Endothelial cell of umbilical vein (primary cell): ENCODE measurements at regions not wholly inside any gene's neighbourhood (a gene's known extent, or its start where the extent isn't known, plus 50 kb on each side); places are given as distances from the start of the nearest gene placed in this dataset.
A peak's percentile ranks its signal among the peaks of the same experiment; 100 is the strongest.

ENCODE experiments used
- BruUV-seq: library from RNA; stranded (reverse); fragments of 400-500 nt; replicated peaks from 2 replicates; lab custom pipeline; 2021; lab: Mats Ljungman, UMichigan
- CTCF ChIA-PET: fragments of 300-600, 350-600 bp; sonication (Branson Sonifier 250); formaldehyde crosslinking; loops from one replicate; lab custom pipeline; 2021; ENCODE audit warnings: antibody characterized with exemption, inconsistent platforms; lab: Charles Lee
- POLR2A ChIA-PET: fragments of 300-600, 350-600 bp; sonication (Branson Sonifier 250); formaldehyde crosslinking; loops from one replicate; lab custom pipeline; 2021; ENCODE audit warnings: antibody characterized with exemption, inconsistent platforms; lab: Charles Lee
- DNase-seq: peaks from one replicate; pipeline ENCODE4 v3.0.0-alpha.2; 2011; ENCODE audit warnings: low read depth, low spot score
- FAIRE-seq: peaks from 2 replicates; lab custom pipeline; 2011; peaks lifted over from hg19 to GRCh38; lab: Jason Lieb, UNC
- H2AFZ ChIP-seq: 2 replicates; pipeline ENCODE4 v1.6.0; 2012; ENCODE audit warnings: low read depth, low read length, control low read depth, inconsistent platforms
- H3K27ac ChIP-seq: 2 replicates; pipeline ENCODE4 v1.5.1; 2011; ENCODE audit warnings: low read depth, mild to moderate bottlenecking, control low read depth, low read length, moderate library complexity; ENCODE audit not compliant: insufficient read depth
- H3K27me3 ChIP-seq, 2 experiments: 2 replicates each; pipeline versions ENCODE4 v1.6.0 to v1.6.1; 2011; ENCODE audit warnings: low read length in 2 of 2, mixed read lengths in 1 of 2; ENCODE audit not compliant: control insufficient read depth in 2 of 2, insufficient read depth in 2 of 2
- H3K36me3 ChIP-seq, 2 experiments: 2 replicates in 1 of 2; 3 replicates in 1 of 2; pipeline ENCODE4 v1.5.1; 2011; ENCODE audit warnings: low read length in 2 of 2, mild to moderate bottlenecking in 1 of 2, moderate library complexity in 1 of 2; ENCODE audit not compliant: control insufficient read depth in 2 of 2, insufficient read depth in 2 of 2; ENCODE audit errors: extremely low read depth in 1 of 2
- H3K4me1 ChIP-seq: 3 replicates; pipeline ENCODE4 v1.5.1; 2011; ENCODE audit warnings: mild to moderate bottlenecking, low read length; ENCODE audit not compliant: control insufficient read depth, insufficient read depth; ENCODE audit errors: extremely low read depth
- H3K4me2 ChIP-seq: 2 replicates; pipeline ENCODE4 v1.6.1; 2011; ENCODE audit warnings: low read length, control low read depth, mixed read lengths; ENCODE audit not compliant: insufficient read depth
- H3K4me3 ChIP-seq, 3 experiments: fragments of 200-600 bp in 1 of 3; sonication (generic), shearing (Covaris generic) in 1 of 3; replicated peaks in 1 of 3; 2 replicates each; pipeline ENCODE4 v1.5.1; 2011 to 2016; ENCODE audit warnings: control low read depth in 3 of 3, low read length in 3 of 3, mild to moderate bottlenecking in 2 of 3, inconsistent platforms in 1 of 3, low read depth in 1 of 3, moderate library complexity in 1 of 3; ENCODE audit not compliant: insufficient read depth in 1 of 3
- H3K79me2 ChIP-seq: 2 replicates; pipeline ENCODE4 v1.6.0; 2012; ENCODE audit warnings: low read length, inconsistent platforms; ENCODE audit not compliant: control insufficient read depth, insufficient read depth
- H3K9ac ChIP-seq: replicated peaks from 2 replicates; pipeline ENCODE3; 2011; ENCODE audit warnings: low read length, control low read depth; ENCODE audit not compliant: insufficient read depth; ENCODE audit errors: extremely low read depth
- H3K9me1 ChIP-seq: replicated peaks from 3 replicates; pipeline ENCODE4 v1.6.0; 2011; ENCODE audit warnings: mild to moderate bottlenecking, low read length; ENCODE audit not compliant: control insufficient read depth, insufficient read depth; ENCODE audit errors: extremely low read depth
- H3K9me3 ChIP-seq: replicated peaks from 2 replicates; pipeline ENCODE4 v1.5.1; 2012; ENCODE audit warnings: low read length, inconsistent platforms; ENCODE audit not compliant: control insufficient read depth, insufficient read depth
- H4K20me1 ChIP-seq: replicated peaks from 2 replicates; pipeline ENCODE3; 2011; ENCODE audit warnings: mild to moderate bottlenecking, low read length; ENCODE audit not compliant: control insufficient read depth, insufficient read depth; ENCODE audit errors: extremely low read depth
- CTCF ChIP-seq, 2 donors: IDR thresholded peaks; 1 replicate in 1 of 2; 2 replicates in 1 of 2; pipeline ENCODE4 v1.5.1; 2011; ENCODE audit warnings: low read length in 2 of 2, mild to moderate bottlenecking in 2 of 2, moderate library complexity in 2 of 2, control low read depth in 1 of 2, inconsistent platforms in 1 of 2, low read depth in 1 of 2; ENCODE audit not compliant: insufficient read depth in 1 of 2; ENCODE audit errors: extremely low read depth in 1 of 2
- EZH2 ChIP-seq: IDR thresholded peaks from 2 replicates; pipeline ENCODE4 v1.6.1; 2012; ENCODE audit warnings: borderline replicate concordance, low read depth, mild to moderate bottlenecking, moderate library complexity, low read length, inconsistent platforms; ENCODE audit not compliant: severe bottlenecking
- FOS ChIP-seq: IDR thresholded peaks from 2 replicates; pipeline ENCODE4 v1.6.1; 2011; ENCODE audit warnings: mild to moderate bottlenecking, low read length, moderate library complexity, borderline replicate concordance; ENCODE audit not compliant: insufficient read depth
- GATA2 ChIP-seq: IDR thresholded peaks from 2 replicates; pipeline ENCODE4 v1.7.0; 2011; ENCODE audit warnings: low read depth, mild to moderate bottlenecking, moderate library complexity, mixed read lengths, low read length; ENCODE audit not compliant: insufficient read length, insufficient read depth
- JUN ChIP-seq: IDR thresholded peaks from 2 replicates; pipeline ENCODE4 v1.6.1; 2011; ENCODE audit warnings: borderline replicate concordance, low read depth; ENCODE audit not compliant: insufficient read length, insufficient read depth
- MAX ChIP-seq: IDR thresholded peaks from 2 replicates; pipeline ENCODE4 v1.6.1; 2011; ENCODE audit not compliant: insufficient read depth, insufficient read length
- MYC ChIP-seq: IDR thresholded peaks from one replicate; pipeline ENCODE4 v1.6.1; 2011; ENCODE audit warnings: mild to moderate bottlenecking, low read depth, low read length
- POLR2A ChIP-seq: IDR thresholded peaks from 2 replicates; pipeline ENCODE4 v1.6.1; 2012; ENCODE audit warnings: low read depth, mild to moderate bottlenecking, control low read depth, low read length
- POLR2AphosphoS5 ChIP-seq: IDR thresholded peaks from 2 replicates; pipeline ENCODE4 v1.6.1; 2012; ENCODE audit warnings: low read depth, mild to moderate bottlenecking, control low read depth, low read length, moderate library complexity; ENCODE audit not compliant: insufficient read depth
- dilution Hi-C: fragments of 300-500 bp; cut with MboI; formaldehyde crosslinking; loops from one replicate; pipeline ENCODE4 v1.15.0; 2019; ENCODE audit warnings: low sequenced_read_pairs; ENCODE audit not compliant: extremely low pct_ligation_motif_present
- intact Hi-C: fragments of 100-400 bp; cut with micrococcal nuclease; formaldehyde crosslinking; loops from one replicate; pipeline ENCODE4 v1.10.0; 2022

- no peaks in the 10 kb centered on the region for H3K36me3 ChIP-seq
- CTCF ChIA-PET = no interaction called here
- no peak for TF ChIP-seq EZH2
- H2AFZ ChIP-seq = no peak overlapping the region
- no peaks in the 10 kb centered on the region for H3K27me3 ChIP-seq
- no peaks in the 10 kb centered on the region for H3K9me3 ChIP-seq
- no peak for FAIRE-seq
- H3K79me2 ChIP-seq = no peaks in the 10 kb centered on the region
- no peak for DNase-seq
- H3K4me1 ChIP-seq = no peaks in the 10 kb centered on the region
- H3K4me2 ChIP-seq = no peak overlapping the region
- H3K27ac ChIP-seq = no peak overlapping the region
- H4K20me1 ChIP-seq = no peaks in the 10 kb centered on the region
- intact Hi-C loops = no loop called here
- dilution Hi-C loops = no loop called here
- no TSS peak for BruUV-seq
- no peak overlapping the region for H3K9ac ChIP-seq
- POLR2A ChIA-PET = no interaction called here
- no peak overlapping the region for H3K4me3 ChIP-seq
- H3K9me1 ChIP-seq = no peaks in the 10 kb centered on the region
Observed at GRCh38 chr4:149292425-149293007, 523.1 kb downstream of the IQCM start.

GRCh38 chr4:149291463-149291862, 524.2 kb downstream of the IQCM start:
- POLR2A ChIA-PET = no interaction called here
- FAIRE-seq (no peak), DNase-seq (peak; percentile 13)
- H3K4me3 ChIP-seq = no peak overlapping the region
- BruUV-seq = no TSS peak
- H4K20me1 ChIP-seq = no peaks in the 10 kb centered on the region
- no peak overlapping the region for H3K9ac ChIP-seq
- no peaks in the 10 kb centered on the region for H3K27me3 ChIP-seq
- H3K9me1 ChIP-seq = no peaks in the 10 kb centered on the region
- no peaks in the 10 kb centered on the region for H3K36me3 ChIP-seq
- H3K27ac ChIP-seq = no peak overlapping the region
- intact Hi-C loops (no loop called here), dilution Hi-C loops (no loop called here)
- H3K9me3 ChIP-seq = no peaks in the 10 kb centered on the region
- no peaks in the 10 kb centered on the region for H3K79me2 ChIP-seq
- TF ChIP-seq MYC (no peak), GATA2 (no peak), FOS (no peak), POLR2AphosphoS5 (no peak), JUN (no peak), EZH2 (no peak), CTCF (IDR thresholded peaks at IDR 0.05; ENCODE audit: extremely low read depth in 1 of 2, insufficient read depth in 1 of 2, low read depth in 1 of 2, low read length in 2 of 2) (no peak), POLR2A (no peak), MAX (no peak)
- no peak overlapping the region for H3K4me2 ChIP-seq
- CTCF ChIA-PET = no interaction called here
- no peaks in the 10 kb centered on the region for H3K4me1 ChIP-seq
- no peak overlapping the region for H2AFZ ChIP-seq
